ENCODE measurements at regions not wholly inside any gene's neighbourhood (a gene's known extent, or its start where the extent isn't known, plus 50 kb on each side); places are given as distances from the start of the nearest gene placed in this dataset.

- Mint-ChIP-seq H3K36me3 (ENCODE audit: insufficient read depth, unreplicated experiment) (no peaks in the 10 kb centered on the region), H3K9me3 (ENCODE audit: unreplicated experiment) (no peaks in the 10 kb centered on the region), H3K27me3 (ENCODE audit: insufficient read depth, unreplicated experiment) (peaks cover 7% of the 10 kb centered on the region), H3K4me3 (ENCODE audit: unreplicated experiment) (no peak overlapping the region), H3K4me1 (ENCODE audit: low read depth, unreplicated experiment) (no peaks in the 10 kb centered on the region), H3K27ac (ENCODE audit: unreplicated experiment) (no peak overlapping the region)
- no peaks in the 10 kb centered on the region for H3K27me3 ChIP-seq (replicated peaks; ENCODE audit: control insufficient read depth, insufficient read depth, low read length)
- CTCF ChIA-PET = no interaction called here
- no peak for DNase-seq
- TF ChIP-seq CTCF (IDR thresholded peaks at IDR 0.05; ENCODE audit: insufficient read depth in 1 of 2, low read depth in 1 of 2, low read length in 1 of 2, severe bottlenecking in 1 of 2, unreplicated experiment in 1 of 2) = no peak
- POLR2A ChIA-PET = no interaction called here
- no TSS peak for BruUV-seq (replicated peaks)
- H3K36me3 ChIP-seq (ENCODE audit: control insufficient read depth, insufficient read depth, low read length) = no peaks in the 10 kb centered on the region
- H3K4me3 ChIP-seq (ENCODE audit: low read depth, low read length) = no peak overlapping the region
- H3K9me3 ChIP-seq = no peaks in the 10 kb centered on the region
- intact Hi-C loops (cut with micrococcal nuclease; ENCODE audit: unreplicated experiment) = no loop called here
- no peaks in the 10 kb centered on the region for H3K4me1 ChIP-seq
Observed at GRCh38 chr16:49092704-49093103, 188.9 kb downstream of the CBLN1 start.

GRCh38 chr16:49089533-49089932 is 192.1 kb downstream of the CBLN1 start:
- intact Hi-C loops (cut with micrococcal nuclease; ENCODE audit: unreplicated experiment) = no loop called here
- Histone ChIP-seq H3K27me3 (replicated peaks; ENCODE audit: control insufficient read depth, insufficient read depth, low read length) (no peaks in the 10 kb centered on the region), H3K4me3 (ENCODE audit: low read depth, low read length) (no peak overlapping the region), H3K4me1 (no peaks in the 10 kb centered on the region), H3K9me3 (peaks cover 3% of the 10 kb centered on the region; the same call in 1 of the 2 replicates), H3K36me3 (ENCODE audit: control insufficient read depth, insufficient read depth, low read length) (no peaks in the 10 kb centered on the region)
- H3K27me3 Mint-ChIP-seq (ENCODE audit: insufficient read depth, unreplicated experiment) = peaks cover 5% of the 10 kb centered on the region
- TF ChIP-seq CTCF (IDR thresholded peaks at IDR 0.05; ENCODE audit: insufficient read depth in 1 of 2, low read depth in 1 of 2, low read length in 1 of 2, severe bottlenecking in 1 of 2, unreplicated experiment in 1 of 2) = no peak
- peaks cover 11% of the 10 kb centered on the region for H3K9me3 Mint-ChIP-seq (ENCODE audit: unreplicated experiment)
- ChIA-PET POLR2A (no interaction called here), CTCF (no interaction called here)
- no peak for DNase-seq
- H3K4me3 Mint-ChIP-seq (ENCODE audit: unreplicated experiment) = no peak overlapping the region
- no TSS peak for BruUV-seq (replicated peaks)
- H3K27ac Mint-ChIP-seq (ENCODE audit: unreplicated experiment) = no peak overlapping the region
- peaks cover 6% of the 10 kb centered on the region for H3K36me3 Mint-ChIP-seq (ENCODE audit: insufficient read depth, unreplicated experiment)
- H3K4me1 Mint-ChIP-seq (ENCODE audit: low read depth, unreplicated experiment) = no peaks in the 10 kb centered on the region

GRCh38 chr16:49089039-49089438 is 192.6 kb downstream of the CBLN1 start:
- no peak overlapping the region for H3K4me3 Mint-ChIP-seq (ENCODE audit: unreplicated experiment)
- H3K27ac Mint-ChIP-seq (ENCODE audit: unreplicated experiment) = no peak overlapping the region
- Histone ChIP-seq H3K36me3 (ENCODE audit: control insufficient read depth, insufficient read depth, low read length) (no peaks in the 10 kb centered on the region), H3K27me3 (replicated peaks; ENCODE audit: control insufficient read depth, insufficient read depth, low read length) (no peaks in the 10 kb centered on the region), H3K9me3 (peaks cover 3% of the 10 kb centered on the region; the same call in 1 of the 2 replicates), H3K4me1 (no peaks in the 10 kb centered on the region), H3K4me3 (ENCODE audit: low read depth, low read length) (no peak overlapping the region)
- BruUV-seq (replicated peaks) = no TSS peak
- peaks cover 16% of the 10 kb centered on the region for H3K9me3 Mint-ChIP-seq (ENCODE audit: unreplicated experiment)
- no peak for TF ChIP-seq CTCF (IDR thresholded peaks at IDR 0.05; ENCODE audit: insufficient read depth in 1 of 2, low read depth in 1 of 2, low read length in 1 of 2, severe bottlenecking in 1 of 2, unreplicated experiment in 1 of 2)
- H3K27me3 Mint-ChIP-seq (ENCODE audit: insufficient read depth, unreplicated experiment) = peaks cover 5% of the 10 kb centered on the region
- CTCF ChIA-PET = no interaction called here
- H3K4me1 Mint-ChIP-seq (ENCODE audit: low read depth, unreplicated experiment) = no peaks in the 10 kb centered on the region
- peaks cover 9% of the 10 kb centered on the region for H3K36me3 Mint-ChIP-seq (ENCODE audit: insufficient read depth, unreplicated experiment)
- POLR2A ChIA-PET = no interaction called here
- intact Hi-C loops (cut with micrococcal nuclease; ENCODE audit: unreplicated experiment) = no loop called here
- no peak for DNase-seq

All from Caco-2 (cell line).